GM10248 (cell line): ENCODE measurements at regions not wholly inside any gene's neighbourhood (a gene's known extent, or its start where the extent isn't known, plus 50 kb on each side); places are given as distances from the start of the nearest gene placed in this dataset.

Experiments
- CTCF ChIA-PET: fragments of 300-600 bp; sonication (Branson Sonifier 250); formaldehyde crosslinking; extraction: SDS; loops from one replicate; lab custom pipeline; 2021; ENCODE audit warnings: antibody characterized with exemption; lab: Yijun Ruan, JAX
- POLR2A ChIA-PET: fragments of 350-650 bp; sonication (Branson Sonifier 250); formaldehyde crosslinking; extraction: SDS; loops from one replicate; lab custom pipeline; 2020; ENCODE audit warnings: antibody characterized with exemption; lab: Yijun Ruan, JAX
- DNase-seq: peaks from one replicate; pipeline ENCODE4 v3.0.0; 2012; ENCODE audit errors: extremely low spot score
- CTCF ChIP-seq: IDR thresholded peaks from 2 replicates; pipeline ENCODE4 v1.5.1; 2012; ENCODE audit warnings: mild to moderate bottlenecking, low read depth; ENCODE audit errors: extremely low read depth, missing control alignments, control extremely low read depth

DNA sequence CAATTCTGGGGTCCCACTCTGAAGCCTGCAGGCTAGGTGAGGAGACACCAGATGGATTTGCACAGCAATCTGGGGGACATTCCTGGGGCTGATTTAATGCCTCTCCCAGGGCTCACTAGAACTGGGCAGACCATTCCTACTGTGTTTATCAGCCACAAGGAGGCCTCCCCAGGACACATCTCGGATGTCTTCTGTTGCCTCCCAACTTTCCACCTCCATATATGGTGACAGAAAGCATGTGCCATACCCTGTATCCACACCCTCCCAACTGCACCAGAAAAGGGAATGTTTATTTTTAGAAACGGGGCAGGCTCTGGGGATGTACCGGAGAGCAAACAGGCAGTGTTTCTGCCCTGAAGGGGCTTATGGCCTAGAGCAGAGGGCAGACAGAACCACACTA, 181.8 kb downstream of the CSNK2A3 start:
- no peak for DNase-seq
- ChIA-PET POLR2A (no interaction called here), CTCF (interaction anchor here (1.0 to 1.7 kb wide), 5 partner anchors 8 to 237 kb away, joined by 3 to 7 read pairs (median 5); no protein-coding TSS in a partner anchor)
- TF ChIP-seq CTCF: no peak

DNA sequence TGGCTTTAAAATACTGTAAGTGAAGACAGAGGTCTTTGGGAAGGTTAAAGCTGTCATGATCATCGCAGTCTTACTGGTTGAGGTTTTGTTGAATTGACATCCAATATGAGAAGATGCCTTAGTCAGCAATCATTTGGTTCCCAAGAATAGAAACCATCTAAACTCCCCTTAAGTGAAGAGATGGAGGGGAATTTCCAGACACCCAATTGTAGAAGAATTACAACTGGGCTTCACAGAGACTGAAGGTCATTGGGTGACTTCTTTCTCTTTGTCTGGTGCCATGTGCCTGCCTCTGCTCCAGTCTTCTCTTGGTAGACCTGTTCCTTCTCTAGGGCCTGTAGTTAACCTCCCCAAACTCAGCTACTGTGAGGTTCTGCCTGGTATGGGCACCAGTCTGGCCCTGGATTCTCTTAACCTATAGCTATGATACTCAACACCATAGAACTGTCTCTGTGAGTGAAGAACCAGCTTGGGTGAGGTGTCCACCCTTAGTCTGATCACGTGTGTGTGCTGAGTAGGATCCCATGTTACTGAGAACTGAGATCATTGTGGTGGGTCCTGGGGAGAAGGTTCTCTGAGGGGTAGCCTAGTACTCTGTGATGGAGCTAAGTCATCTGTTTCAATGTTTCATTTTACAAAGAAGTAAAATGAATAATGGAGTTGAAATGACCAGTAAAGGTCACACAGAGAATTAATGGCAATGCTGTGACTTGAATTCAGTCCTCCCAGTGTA, 182.5 kb downstream of the CSNK2A3 start:
- ChIA-PET POLR2A (interaction anchor here (0.7 kb wide), 1 partner anchor 70 kb away, joined by 3 read pairs; no protein-coding TSS in a partner anchor), CTCF (interaction anchor here (1.0 to 1.7 kb wide), 6 partner anchors 8 to 617 kb away, joined by 3 to 7 read pairs (median 4); no protein-coding TSS in a partner anchor)
- no peak for TF ChIP-seq CTCF
- no peak for DNase-seq

DNA sequence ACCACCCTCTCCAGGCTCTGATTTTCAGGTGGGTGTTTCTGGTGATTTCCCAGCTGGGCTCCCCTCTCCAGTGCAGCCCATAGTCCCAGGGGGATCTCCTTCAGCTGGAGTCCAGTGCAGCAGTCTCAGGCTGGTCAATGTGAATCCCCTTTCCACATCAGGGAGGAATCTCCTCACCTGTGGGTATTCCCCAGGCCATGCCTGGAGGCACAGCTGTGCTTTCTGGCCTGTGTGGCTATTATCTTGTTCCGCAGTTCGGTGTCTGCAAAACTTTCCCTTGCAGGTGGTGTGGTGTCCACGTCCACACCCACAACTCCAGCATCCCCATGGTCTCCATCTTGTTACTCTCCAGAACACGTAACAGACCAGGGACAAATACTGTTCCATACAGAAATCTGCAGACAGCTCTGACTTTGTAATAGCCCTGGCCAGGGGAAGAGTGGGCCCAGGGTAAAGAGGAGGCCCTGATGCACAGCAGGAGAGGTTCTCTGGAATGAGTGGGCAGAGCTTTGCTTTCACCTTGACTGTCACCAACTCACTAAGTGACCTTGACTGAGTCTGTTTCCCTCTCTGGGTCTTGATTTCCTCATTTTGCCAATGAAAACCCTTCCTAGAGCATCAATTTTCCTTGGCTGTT, 183.2 kb downstream of the CSNK2A3 start:
- ChIA-PET CTCF (interaction anchor here (1.3 to 1.7 kb wide), 5 partner anchors 10 to 618 kb away, joined by 3 to 7 read pairs (median 5); no protein-coding TSS in a partner anchor), POLR2A (interaction anchor here (0.7 kb wide), 1 partner anchor 70 kb away, joined by 3 read pairs; no protein-coding TSS in a partner anchor)
- no peak for TF ChIP-seq CTCF
- DNase-seq: no peak

DNA sequence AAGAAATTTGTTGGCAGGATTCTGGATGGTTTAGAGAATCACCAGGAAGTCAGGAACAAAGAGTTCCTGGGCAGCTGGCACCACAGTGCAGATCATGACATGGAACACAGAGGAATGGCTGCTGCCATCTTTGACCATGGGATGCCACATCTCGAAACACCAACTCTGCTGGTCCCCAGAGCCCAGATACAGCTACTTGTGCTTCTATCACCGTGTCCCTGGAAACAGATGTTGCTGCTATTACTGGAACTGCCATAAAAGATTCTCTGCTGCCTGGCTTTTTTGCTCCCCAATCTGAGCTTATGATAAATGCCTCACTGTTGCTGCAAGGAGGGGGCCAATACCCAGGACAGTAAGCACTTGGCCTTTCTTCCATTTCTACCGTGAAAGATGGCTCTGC, 185.2 kb downstream of the CSNK2A3 start:
- no peak for DNase-seq
- ChIA-PET POLR2A (no interaction called here), CTCF (interaction anchor here (2.0 kb wide), 1 partner anchor 9 kb away, joined by 7 read pairs; no protein-coding TSS in a partner anchor)
- no peak for TF ChIP-seq CTCF

DNA sequence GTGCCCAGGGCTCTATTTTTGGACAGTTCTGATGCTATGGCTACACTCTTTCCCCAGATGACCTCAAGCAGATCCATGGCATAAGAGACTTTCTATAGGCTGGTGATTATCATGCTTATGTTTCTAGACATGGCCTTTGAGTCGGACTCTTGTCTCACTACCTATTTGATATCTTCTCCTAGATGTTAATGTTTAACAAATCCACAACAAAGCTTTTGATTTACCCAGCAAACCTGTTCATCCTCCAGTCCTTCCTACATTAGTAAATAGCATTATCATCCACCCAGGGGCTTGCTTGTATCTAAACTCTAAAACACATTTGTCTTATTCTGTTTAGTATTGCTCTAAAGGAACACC, 188.7 kb downstream of the CSNK2A3 start:
- DNase-seq: no peak
- ChIA-PET POLR2A (no interaction called here), CTCF (interaction anchor here (1.1 to 2.0 kb wide), 5 partner anchors 9 to 17 kb away, joined by 3 to 9 read pairs (median 4); no protein-coding TSS in a partner anchor)
- TF ChIP-seq CTCF: no peak

DNA sequence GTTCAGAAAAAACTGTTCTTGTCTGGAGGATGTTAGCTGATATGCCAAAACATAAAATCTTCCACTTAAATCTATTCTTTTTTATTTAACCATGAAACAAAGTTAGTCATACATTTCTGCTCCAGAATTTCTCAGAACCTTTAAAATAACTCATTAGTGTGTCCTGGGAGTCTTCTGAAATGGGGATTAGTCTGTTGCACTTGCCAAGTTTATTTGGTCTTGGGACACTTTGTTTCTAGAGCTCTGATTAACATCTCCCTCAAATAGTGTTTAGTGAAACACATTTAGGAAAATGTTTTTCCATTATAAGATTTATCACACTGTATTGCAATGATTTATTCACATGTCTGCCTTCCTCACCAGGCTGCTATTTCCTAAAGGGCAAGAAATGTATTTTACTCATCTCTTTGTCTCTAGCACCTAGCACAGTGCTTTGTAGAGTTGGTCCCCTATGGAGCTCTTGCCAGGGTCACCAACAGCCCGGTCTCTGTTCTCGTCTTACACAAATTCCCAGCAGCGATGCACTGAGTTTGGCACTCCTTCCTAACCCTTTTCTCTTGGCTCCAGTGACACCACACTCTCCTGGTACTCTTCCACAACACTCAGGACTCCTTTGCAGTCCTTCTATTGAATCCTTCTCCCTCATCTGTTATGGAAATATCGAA, 189.2 kb downstream of the CSNK2A3 start:
- POLR2A ChIA-PET: no interaction called here
- no peak for DNase-seq
- CTCF ChIA-PET: interaction anchor here (1.1 to 2.0 kb wide), 3 partner anchors 8 to 17 kb away, joined by 3 to 9 read pairs (median 5); no protein-coding TSS in a partner anchor
- TF ChIP-seq CTCF: no peak
